Lower leg skin (tissue), 4 donors: ENCODE measurements at regions not wholly inside any gene's neighbourhood (a gene's known extent, or its start where the extent isn't known, plus 50 kb on each side); places are given as distances from the start of the nearest gene placed in this dataset.

Experiments used
- DNase-seq, 2 donors: peaks; one replicate each; pipeline ENCODE4 v3.0.0-alpha.2; 2019; ENCODE audit warnings: low spot score in 2 of 2
- H3K4me3 ChIP-seq: fragments of 200-600 bp; sonication (generic); 2 replicates; pipeline ENCODE4 v1.5.1; 2017; ENCODE audit warnings: mild to moderate bottlenecking, low read depth; ENCODE audit not compliant: poor library complexity, severe bottlenecking
- POLR2A ChIP-seq, 2 donors: fragments of 450-650 bp; IDR thresholded peaks; one replicate each; pipeline ENCODE4 v1.6.1; 2016 to 2017; ENCODE audit warnings: antibody characterized with exemption in 2 of 2, mild to moderate bottlenecking in 1 of 2, moderate library complexity in 1 of 2
- WGBS, 2 donors: methylation state at CpG; one replicate each; pipeline ENCODE4 v1.1.5; 2018; 5-methylcytosine and 5-hydroxymethylcytosine counted together
- intact Hi-C: fragments of 100-400 bp; cut with DNase I; formaldehyde crosslinking; loops from one replicate; pipeline ENCODE4 v1.15.0; 2023; ENCODE audit warnings: low total_unique reads
- TF ChIP-seq, protein P1 (sequence below), 3 donors: fragments of 450-650 bp; IDR thresholded peaks; one replicate each; pipeline ENCODE4 v1.5.1; 2016; ENCODE audit warnings: antibody characterized with exemption in 3 of 3, mild to moderate bottlenecking in 3 of 3, moderate library complexity in 2 of 3

DNA sequence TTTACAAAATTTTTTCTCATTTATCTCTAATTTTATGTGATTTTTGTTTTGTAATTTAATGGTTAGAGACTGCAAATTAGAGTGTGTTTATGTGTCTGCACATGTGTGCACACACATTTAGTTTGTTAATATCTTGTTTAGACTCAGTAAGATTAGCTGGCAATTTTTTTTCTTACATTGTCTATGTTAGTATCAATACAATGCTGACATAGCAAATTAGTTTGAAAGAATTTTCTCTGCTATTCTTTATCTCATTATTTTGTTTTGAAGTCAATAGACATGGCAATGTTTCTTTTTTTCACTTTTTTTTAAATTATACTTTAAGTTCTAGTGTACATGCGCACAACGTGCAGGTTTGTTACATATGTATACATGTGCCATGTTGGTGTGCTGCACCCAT lies 1155.0 kb downstream of the ZPLD1 start:
- no peak for DNase-seq
- intact Hi-C loops: no loop called here
- 95 to 96% methylated on average over 2 of the region's 2 CpGs for WGBS, 2 donors
- TF ChIP-seq POLR2A (IDR thresholded peaks at IDR 0.05): no peak
- TF ChIP-seq, protein P1, sequence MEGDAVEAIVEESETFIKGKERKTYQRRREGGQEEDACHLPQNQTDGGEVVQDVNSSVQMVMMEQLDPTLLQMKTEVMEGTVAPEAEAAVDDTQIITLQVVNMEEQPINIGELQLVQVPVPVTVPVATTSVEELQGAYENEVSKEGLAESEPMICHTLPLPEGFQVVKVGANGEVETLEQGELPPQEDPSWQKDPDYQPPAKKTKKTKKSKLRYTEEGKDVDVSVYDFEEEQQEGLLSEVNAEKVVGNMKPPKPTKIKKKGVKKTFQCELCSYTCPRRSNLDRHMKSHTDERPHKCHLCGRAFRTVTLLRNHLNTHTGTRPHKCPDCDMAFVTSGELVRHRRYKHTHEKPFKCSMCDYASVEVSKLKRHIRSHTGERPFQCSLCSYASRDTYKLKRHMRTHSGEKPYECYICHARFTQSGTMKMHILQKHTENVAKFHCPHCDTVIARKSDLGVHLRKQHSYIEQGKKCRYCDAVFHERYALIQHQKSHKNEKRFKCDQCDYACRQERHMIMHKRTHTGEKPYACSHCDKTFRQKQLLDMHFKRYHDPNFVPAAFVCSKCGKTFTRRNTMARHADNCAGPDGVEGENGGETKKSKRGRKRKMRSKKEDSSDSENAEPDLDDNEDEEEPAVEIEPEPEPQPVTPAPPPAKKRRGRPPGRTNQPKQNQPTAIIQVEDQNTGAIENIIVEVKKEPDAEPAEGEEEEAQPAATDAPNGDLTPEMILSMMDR (IDR thresholded peaks at IDR 0.05): no peak
- no peak overlapping the region for H3K4me3 ChIP-seq

DNA sequence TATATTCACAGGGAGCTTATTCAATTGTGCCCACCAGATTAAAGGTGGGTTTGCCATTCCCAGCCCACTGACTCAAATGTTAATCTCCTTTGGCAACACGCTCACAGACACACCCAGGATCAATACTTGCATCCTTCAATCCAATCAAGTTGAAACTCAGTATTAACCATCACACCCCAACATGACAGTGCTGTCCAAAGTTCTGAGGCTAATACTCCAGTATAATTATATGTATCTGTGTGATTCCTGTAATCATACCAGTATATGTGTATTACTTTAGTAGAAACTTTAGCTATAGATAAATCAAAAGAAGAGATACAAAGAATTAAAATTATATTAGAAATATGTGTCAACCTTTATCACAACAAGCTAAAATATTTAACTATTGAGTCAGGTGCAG lies 1166.0 kb downstream of the ZPLD1 start:
- WGBS, 2 donors: 78 to 83% methylated on average over 1 of the region's 1 CpG
- no peak for DNase-seq
- intact Hi-C loops: no loop called here
- no peak overlapping the region for H3K4me3 ChIP-seq
- TF ChIP-seq, protein P1 (IDR thresholded peaks at IDR 0.05): no peak
- no peak for TF ChIP-seq POLR2A (IDR thresholded peaks at IDR 0.05)

DNA sequence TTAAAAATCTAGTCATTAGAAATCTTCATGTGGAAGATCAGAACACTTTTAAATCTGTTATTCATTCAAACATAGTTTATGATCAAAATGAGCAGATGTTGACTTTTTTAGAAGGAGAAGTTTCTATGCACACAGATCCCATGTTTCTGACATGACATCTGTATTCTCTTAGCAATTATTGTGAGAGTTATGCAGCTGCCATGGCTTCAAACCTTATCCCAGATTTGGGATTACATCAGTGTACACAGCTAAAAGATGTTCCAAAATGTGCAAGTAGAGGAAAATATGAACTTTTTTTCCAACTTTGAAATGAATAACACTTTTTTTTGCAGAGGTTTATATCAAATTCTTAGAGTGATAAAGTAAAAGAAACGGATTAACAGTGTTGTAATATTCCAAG lies 1166.9 kb downstream of the ZPLD1 start:
- H3K4me3 ChIP-seq: no peak overlapping the region
- WGBS, 2 donors: 42 to 44% methylated on average over 1 of the region's 1 CpG
- intact Hi-C loops: no loop called here
- TF ChIP-seq, protein P1 (IDR thresholded peaks at IDR 0.05): no peak
- TF ChIP-seq POLR2A (IDR thresholded peaks at IDR 0.05): no peak
- no peak for DNase-seq

DNA sequence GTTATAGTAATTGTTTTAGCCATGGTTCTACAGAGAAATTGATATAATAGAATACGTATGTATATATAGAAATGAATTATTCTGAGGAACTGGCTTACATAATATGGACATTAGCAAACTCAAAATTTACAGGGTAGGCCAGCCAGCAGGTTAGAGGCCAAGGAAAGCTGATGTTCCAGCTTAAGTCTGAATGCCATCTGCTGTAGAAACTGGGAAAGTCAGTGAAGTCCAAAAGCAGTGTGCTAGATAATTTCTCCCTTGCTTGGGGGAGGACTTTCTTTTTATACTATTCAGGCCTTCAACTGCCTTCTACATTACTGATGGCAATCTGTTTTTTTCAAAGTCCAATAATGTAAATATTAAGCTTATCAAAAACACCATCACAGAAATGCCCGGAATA lies 1174.7 kb downstream of the ZPLD1 start:
- intact Hi-C loops: no loop called here

DNA sequence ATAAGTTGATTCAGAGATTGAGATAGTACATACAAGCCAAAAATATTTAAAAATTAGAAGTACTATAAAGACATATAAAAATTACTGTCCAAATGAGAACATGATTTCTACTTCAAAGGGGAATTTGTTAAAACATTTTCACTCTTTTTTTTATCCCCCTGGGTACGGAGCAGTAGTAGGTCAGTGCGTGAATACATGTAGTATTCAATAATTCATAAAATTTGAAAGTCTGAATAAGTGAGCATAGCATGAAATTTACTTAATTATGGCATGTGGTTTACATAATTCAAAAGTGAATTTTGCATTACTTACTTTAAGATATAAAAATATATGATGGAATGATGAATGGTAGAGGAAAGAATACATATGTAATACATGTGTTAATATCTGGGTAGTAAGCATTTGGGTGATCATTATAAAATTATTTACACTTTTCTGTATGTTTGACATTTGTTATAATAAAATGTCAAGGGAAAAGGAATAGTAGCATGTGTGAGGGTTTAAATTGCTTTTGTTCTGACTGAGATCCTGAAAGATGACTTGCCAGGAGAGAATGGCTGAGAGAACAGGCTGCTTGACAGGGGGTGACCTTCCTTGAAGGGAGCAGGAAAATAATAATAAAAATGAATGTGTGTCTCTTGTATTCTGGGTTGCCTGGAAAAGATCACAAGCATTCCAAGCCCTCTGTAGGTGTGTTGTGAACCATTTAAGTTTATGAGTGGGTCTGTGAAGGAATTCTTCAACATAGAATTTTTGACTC lies 1178.8 kb downstream of the ZPLD1 start:
- H3K4me3 ChIP-seq: no peak overlapping the region
- no peak for TF ChIP-seq POLR2A (IDR thresholded peaks at IDR 0.05)
- TF ChIP-seq, protein P1 (IDR thresholded peaks at IDR 0.05): no peak
- WGBS, 2 donors: 78 to 85% methylated on average over 2 of the region's 2 CpGs
- no peak for DNase-seq
- intact Hi-C loops: no loop called here

More for the DNA sequence above, 1174.7 kb downstream of the ZPLD1 start:
- no peak for DNase-seq
- H3K4me3 ChIP-seq: no peak overlapping the region
- TF ChIP-seq, protein P1 (IDR thresholded peaks at IDR 0.05): no peak
- no peak for TF ChIP-seq POLR2A (IDR thresholded peaks at IDR 0.05)
- 79 to 82% methylated on average over 2 of the region's 2 CpGs for WGBS, 2 donors

DNA sequence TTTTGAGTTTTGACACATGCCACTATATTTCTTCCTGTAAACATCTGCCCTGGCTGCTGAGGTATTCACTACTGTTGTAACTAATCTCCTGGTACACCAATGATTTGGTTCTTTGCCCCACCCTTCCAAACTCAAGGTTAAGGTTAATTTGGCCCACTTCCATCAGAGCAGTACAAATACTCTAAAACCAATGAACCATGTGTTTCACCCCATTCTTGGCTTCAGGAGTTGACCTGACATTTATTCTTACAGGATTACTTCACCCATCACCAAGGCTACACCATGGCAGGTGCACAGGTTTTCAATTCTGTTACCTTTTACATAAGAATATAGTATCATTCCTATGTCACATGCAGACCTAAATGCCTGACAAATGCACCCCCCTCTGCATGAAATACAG lies 1179.9 kb downstream of the ZPLD1 start:
- H3K4me3 ChIP-seq: no peak overlapping the region
- TF ChIP-seq, protein P1 (IDR thresholded peaks at IDR 0.05): no peak
- no peak for TF ChIP-seq POLR2A (IDR thresholded peaks at IDR 0.05)
- DNase-seq: no peak
- intact Hi-C loops: no loop called here
